Hematopoietic multipotent progenitor cell treated with erythropoietin and hydrocortisone succinate and interleukin-3 and kit ligand, for 6 days (in vitro differentiated cells): ENCODE measurements at regions not wholly inside any gene's neighbourhood (a gene's known extent, or its start where the extent isn't known, plus 50 kb on each side); places are given as distances from the start of the nearest gene placed in this dataset.
A peak's percentile ranks its signal among the peaks of the same experiment; 100 is the strongest.
"Not testable (repeated sequence)": the region's sequence is repeated elsewhere in the genome, so short reads cannot be mapped to it uniquely, and the experiment has no call there.

Source experiments
- DNase-seq: peaks from one replicate; pipeline ENCODE4 v3.0.0-alpha.2; 2015

DNA sequence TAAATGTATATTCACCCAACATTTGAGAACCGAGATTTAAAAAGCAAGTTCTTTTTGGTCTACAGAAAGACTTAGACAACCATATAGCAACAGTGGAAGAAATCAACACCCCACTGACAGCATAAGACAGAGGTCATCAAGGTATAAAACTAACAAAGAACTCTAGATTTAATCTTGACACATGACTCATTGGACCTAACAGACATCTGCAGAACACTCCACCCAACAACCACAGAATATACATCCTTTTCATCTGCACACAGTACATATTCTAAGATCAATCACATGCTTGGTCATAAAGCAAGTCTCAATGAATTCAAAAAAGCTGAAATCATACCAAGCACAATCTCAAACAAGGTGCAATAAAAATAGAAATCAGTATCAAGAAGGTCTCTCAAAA, 65.8 kb downstream of the SPIN4 start:
- no peak for DNase-seq

DNA sequence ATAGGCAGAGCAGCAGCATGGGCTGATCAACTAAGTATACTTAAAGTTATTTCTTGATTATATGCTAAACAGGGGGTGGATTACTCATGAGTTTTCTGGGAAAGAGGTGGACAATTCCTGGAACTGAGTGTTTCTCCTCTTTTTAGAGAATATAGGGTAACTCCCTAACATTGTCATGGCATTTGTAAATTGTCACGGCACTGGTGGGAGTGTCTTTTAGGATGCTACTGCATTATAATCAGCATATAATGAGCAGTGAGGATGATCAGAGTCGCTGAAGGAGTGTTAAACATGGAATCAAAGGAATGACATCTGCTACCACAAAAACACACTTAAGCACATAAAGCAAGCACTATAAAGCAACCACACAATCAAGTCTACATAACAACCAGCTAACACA, 66.5 kb downstream of the SPIN4 start:
- no peak for DNase-seq

DNA sequence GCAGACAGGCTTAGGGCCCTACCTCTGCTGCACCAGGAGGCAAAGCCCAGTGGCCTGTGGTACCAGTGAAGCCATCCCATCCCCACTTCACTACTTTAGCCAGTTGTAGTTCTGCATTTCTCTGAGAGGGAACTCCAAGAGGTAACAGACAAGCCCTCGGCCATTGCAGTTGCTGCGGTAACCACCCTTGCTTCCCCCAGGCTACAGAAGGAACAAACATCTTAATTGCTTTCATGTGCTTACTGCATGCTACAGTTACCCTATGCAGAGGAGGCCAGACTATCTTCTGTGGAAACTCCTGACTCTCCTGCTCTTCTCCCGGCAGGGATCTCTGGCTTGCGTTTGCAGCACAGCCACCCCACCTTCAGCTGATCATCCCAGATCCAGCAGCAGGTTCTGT, 67.8 kb downstream of the SPIN4 start:
- no peak for DNase-seq

DNA sequence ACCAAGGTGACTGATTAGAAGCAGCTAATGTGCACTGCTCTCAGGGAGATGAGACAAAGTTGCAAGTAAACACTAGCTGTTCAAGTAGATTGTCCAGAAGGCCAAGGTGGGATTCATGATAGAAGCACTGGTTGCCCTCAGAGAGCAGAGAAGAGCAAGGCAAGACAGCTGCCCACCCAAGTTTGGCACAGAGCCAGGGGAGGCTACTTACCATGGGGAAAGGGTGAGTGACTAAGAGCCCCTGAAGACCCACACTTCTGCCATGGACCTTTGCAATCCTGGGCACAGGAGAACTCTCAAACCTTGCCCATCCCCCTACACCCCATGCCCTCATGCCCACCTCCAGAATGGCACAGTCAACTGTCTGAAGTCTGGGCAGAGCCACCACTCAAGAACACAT, 68.3 kb downstream of the SPIN4 start:
- no peak for DNase-seq

DNA sequence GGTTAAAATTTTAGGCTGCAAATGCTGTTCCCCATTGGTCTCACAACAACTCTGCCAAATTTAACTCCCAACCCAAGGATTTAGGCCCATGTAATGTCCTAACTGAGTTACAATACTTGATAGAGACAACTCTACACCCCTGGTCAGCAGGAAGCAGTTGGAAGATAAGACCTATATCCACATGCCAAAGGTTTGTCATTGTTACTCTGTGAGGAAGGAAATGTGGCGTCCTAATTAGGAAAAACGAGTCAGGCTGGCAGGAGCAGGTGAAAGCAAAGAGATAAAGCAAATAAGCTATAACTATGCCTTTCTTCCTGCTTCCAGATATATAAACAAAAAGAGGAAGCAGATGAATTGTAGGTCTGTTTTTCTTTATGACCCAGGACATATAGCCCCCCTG, 69.1 kb downstream of the SPIN4 start:
- DNase-seq, result no peak

DNA sequence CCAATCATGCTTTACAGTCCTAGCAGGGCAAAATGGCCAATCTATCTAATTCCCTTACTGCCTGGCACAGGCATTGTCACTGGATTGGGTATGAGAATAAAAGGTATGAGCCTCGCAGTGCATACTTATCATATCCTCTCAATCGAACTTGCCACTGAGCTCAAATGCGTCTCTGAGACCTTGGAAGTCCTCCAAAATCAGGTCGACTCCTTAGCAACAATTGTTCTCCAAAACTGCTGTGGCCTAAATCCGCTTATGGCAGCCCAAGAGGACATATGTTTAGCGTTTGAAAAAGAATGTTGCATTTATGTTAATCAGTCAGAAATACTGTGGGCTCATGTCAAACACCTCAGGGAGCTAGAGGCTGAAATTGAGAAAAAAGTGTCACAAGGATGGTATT, 69.7 kb downstream of the SPIN4 start:
- DNase-seq, result no peak

DNA sequence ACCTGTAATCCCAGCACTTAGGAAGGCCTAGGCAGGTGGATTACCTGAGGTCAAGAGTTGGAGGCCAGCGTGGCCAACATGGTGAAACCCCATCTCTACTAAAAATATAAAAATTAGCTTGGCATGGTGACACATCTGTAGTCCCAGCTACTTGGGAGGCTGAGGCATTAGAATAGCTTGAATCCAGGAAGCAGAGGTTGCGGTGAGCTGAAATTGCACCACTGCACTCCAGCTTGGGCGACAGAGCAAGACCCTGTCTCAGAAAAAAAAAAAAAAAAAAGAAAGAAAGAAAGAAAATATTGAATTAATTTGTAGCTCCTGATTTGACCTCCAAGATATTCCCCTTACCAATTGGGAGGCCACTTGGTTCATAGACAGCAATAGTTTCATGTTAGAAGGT, 73.7 kb downstream of the SPIN4 start:
- not testable (repeated sequence) for DNase-seq

DNA sequence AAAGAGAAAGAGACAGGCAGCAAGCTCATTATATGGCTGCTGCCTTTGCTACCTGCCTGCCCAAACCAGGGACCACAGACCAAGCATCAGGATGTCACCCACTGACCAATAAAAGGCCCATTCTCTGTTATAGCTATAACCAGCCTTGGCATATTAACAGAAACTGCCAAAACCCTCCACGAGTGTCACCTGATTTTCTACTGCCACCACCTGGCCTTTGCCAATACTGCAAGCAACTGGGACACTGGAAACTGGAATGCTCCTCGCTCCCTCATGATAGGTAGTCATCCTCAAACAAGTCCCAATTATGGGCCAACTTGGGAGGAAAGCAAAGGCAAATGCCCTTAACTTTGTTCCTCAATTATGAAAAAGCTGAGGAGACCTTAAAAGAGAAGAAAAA, 76.0 kb downstream of the SPIN4 start:
- peak; percentile 39 for DNase-seq

DNA sequence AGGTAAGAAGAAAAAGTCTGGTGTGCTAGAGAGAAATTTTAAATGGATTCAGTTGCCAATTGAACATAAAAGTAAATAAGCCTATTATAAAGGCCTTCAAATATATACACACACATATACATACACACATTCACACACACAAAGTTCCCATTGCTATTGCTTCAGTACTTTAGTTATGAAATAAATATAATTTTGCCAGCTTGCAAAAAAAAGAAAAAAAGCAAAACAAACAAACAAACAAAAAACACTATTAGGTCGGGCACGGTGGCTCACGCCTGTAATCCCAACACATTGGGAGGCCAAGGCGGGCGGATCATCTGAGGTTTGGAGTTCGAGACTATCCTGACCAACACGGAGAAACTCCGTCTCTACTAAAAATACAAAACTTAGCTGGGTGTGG, 80.3 kb downstream of the SPIN4 start:
- DNase-seq, result no peak

DNA sequence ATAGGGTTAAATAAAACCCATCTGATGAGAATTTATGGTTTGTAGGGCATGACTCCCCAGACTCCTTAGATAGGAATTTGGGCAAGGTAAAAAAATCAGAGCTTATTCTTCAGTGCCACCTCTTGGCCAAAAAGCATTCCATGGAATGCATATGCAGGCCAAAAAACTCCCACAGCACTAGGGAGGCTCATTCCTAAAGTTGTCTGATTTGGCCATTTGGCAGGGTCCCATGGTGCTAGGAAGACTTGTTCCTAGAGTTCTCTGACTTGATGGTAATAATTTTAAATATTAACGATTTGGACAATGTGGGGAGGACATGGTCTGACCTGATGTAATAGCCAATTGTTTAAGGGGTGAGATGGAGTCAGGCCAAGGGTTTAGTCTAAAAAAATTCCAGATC, 93.0 kb downstream of the SPIN4 start:
- DNase-seq, result no peak

DNA sequence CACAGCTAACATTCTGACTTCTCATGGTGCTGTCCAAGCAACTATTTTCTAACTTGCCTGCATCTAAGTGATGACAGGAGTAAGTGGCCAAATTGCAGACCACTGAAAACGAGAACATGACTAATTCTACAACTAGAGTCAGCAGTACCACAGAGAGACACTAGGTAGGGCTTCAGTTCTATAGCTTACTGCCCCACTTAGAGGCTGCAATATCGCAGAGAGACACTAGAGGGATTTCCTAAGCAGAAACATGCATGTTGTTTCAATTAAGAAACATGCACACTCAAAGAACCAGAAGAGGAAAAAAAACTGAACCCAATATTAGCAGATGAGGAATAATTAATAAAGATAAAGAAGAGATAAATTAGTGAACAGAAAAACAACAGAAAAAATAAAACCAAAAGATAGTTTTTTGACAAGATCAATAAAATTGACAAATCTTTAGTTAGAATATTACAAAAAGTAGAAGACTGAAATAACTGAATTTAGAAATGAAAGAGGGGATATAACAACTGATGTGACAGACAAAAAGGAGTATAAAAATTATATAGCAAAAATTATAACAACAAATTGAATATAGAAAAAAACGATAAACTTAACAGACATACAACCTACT, 100.8 kb downstream of the SPIN4 start:
- peak; percentile 80 for DNase-seq

DNA sequence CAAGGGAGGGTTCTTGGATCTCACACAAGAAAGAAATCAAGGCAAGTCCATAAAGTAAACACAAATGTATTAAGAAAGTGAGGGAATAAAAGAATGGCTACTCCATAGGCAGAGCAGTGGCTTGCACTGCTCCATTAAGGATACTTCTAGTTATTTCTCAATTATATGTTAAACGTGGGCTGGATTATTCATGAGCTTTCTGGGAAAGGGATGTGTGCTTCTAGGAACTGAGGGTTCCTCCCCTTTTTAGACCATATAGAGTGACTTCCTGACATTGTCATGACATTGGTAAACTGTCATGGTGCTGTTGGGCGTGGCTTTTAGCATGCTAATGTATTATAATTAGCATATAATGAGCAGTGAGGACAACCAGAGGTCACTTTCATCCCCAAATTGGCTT, 108.4 kb downstream of the SPIN4 start:
- DNase-seq, result not testable (repeated sequence)

DNA sequence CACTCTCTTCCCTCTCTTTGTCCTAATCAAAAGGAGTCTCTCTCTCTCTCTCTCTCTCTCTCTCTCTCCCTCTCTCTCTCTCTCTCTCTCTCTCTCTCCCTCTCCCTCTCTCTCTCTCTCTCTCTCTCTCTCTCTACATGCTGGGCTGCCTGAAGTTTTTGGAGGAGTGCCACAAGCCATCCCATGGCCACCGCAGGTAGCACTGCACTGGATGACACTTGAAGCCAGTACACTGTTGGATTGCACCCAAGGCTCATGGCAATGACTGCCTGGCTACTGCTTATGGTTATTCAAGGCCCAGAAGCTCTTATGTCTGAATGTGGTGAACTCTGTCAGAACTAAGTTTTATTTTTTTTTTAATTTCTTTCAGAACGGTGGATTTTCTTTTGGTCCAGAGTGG, 115.2 kb downstream of the SPIN4 start:
- not testable (repeated sequence) for DNase-seq

DNA sequence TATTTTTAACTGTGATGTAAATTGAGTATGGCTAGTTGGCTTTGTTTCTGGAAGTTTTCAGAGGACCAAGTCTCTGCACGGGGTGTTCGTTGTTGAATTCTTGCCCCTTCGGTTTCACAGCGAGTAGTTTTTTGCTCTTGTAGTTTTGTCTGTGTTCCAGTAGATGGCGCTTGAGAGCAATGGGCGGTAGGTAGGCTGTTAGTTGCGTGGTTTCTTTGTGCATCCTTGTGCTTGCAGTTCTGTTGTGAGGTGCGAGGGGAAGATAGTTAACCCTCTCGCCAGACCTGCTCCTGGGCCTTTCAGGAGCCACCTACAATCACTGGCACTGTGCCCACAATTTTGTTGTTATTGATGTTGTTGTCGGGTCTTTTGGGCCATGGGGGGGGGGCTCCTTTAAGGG, 118.1 kb downstream of the SPIN4 start:
- not testable (repeated sequence) for DNase-seq

DNA sequence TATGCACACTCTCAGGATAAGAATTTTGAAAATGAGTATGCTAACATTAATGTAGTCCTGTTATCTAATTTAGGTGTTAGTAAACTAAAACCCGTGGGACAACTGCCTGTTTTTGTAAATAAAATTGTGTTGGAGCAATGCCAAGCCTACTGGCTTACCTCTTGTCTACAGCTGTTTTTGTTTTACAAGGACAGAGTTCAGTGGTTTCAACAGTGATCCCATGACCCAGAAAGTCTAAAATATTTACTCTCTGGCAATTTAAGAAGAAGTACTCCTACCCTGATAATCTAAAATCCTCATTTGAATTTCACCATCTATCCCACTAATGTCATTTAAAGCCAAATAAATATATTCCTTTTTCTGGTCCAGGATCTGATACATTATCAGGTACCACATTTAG, 132.9 kb downstream of the SPIN4 start:
- DNase-seq, result not testable (repeated sequence)

DNA sequence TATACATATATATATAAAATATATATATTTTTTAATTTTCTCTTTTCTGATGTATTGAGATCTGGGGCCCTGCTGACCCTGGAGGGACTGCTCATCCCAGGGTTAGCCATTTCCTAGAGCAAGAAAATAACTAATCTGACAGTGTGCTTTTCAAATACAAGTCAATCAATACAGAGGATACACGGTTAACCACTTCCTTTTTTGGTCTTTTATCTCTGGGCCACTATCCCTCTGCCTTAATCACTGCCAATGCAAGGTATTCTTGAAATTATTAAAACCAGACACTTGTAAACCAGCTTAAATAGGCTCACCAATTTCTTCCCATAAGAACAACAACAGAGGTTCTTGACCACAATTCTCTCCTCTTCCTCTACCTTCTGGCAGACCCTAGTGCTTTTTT, 133.6 kb downstream of the SPIN4 start:
- DNase-seq, result not testable (repeated sequence)

DNA sequence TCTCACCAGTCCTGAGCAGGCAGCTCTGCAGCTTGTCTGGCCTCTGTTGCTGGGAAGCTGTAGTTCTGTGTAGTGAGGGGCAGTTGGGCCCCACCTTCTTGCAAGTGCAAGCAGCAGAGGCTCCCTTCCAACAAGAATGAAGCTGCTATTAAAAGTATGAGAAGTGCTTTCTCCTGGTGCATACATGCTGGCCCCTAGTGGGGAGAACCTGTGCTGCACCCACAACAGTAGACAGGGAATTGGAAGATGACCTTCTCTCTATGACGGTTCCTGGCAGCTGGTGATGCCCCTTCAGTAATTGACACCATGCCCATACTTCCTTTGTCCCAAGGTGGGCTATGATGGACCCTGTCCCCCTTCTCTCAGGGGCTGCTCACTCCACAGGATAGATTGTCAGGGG, 141.5 kb downstream of the SPIN4 start:
- DNase-seq, result not testable (repeated sequence)

DNA sequence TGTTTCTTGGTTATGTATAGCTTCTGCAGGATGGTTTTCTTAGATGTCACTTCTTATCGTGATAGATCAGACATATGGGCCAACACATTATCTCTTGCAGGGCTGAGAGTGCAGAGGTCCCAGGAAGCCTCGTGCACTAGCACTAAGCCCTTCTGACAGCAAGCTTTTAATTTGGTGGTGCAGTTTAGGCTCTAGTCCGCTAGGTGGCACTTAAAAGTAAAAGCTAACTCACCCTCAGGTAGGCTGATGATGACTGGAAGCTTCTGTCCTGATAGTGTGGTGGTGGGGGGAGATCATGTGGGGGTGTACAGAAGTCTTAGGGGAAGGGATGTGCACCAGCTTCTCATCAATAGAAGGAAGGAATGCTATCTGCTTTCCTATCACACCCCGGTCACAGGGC, 142.0 kb downstream of the SPIN4 start:
- DNase-seq, result not testable (repeated sequence)

DNA sequence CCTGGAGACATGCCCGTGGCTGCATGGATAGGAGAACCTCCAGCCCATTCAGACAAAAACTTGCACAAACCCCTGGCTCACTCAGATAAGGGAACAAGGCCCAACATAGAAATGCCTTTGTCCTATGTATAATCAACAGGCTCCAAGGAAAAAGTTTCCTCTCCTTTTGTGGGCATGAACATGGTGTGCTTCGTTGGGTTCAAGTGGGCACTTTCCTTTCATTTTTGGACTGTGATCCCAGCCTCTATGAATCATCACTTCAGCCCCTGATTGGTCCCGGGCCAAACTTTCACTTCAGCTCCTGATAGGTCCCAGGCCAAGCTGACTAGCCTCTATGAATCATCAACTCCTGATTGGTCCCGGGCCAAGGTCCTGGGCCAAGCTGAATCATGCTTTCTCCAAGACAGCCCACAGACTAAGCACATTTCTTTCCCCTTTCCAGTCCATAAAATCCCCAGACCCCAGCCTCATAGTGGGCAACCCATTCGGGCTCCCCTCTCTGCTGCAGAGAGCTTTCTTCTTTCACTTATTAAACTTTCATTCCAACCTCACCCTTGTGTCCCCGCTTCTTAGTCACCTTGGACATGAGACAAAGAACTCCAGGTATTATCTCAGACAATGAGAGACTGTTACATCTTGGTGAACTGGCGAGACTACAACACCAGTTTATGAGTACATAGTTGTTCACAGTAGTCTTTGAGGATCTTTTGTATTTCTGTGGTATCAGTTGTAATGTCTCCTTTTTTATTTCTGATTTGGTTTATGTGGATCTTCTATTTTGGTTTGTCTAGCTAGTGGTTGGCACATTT, 146.7 kb downstream of the SPIN4 start:
- not testable (repeated sequence) for DNase-seq

DNA sequence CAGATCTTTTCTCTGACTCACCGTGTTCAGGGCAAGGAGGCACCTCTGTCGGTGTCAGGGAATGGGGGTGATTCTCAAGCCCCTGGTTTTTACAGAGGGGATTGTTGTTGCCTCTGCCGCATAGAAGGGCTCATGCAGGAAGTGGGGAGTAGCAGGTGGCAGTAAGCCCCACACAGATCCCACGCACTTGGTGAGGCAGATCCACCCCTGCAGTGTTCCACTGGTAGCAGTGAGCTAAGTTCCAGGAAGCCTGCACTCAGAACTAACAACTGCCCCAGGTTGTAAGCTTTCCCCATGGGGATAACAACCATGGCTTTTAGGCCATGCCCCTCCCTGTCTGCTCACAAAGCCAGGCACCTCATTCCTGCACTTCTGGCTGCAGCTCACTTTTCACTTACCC, 149.1 kb downstream of the SPIN4 start:
- DNase-seq, result not testable (repeated sequence)

DNA sequence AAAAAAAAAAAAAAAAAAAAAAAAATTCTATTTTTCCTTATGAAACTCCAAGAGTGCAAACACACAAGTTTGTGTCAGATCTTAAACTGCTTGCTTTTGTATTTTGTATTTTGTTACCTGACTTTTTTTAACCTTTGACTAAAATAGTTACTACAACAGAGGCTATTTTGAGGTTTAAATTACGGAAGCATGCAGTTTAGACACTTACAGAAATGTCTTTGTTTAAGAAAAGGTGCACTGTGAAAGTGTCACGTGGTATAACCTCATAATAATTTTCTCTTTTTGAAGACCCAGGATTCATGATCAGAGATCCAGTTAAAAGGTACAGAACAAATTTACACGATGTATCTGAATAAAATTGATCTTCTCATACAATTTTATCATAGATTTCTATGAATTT, 152.4 kb downstream of the SPIN4 start:
- not testable (repeated sequence) for DNase-seq

DNA sequence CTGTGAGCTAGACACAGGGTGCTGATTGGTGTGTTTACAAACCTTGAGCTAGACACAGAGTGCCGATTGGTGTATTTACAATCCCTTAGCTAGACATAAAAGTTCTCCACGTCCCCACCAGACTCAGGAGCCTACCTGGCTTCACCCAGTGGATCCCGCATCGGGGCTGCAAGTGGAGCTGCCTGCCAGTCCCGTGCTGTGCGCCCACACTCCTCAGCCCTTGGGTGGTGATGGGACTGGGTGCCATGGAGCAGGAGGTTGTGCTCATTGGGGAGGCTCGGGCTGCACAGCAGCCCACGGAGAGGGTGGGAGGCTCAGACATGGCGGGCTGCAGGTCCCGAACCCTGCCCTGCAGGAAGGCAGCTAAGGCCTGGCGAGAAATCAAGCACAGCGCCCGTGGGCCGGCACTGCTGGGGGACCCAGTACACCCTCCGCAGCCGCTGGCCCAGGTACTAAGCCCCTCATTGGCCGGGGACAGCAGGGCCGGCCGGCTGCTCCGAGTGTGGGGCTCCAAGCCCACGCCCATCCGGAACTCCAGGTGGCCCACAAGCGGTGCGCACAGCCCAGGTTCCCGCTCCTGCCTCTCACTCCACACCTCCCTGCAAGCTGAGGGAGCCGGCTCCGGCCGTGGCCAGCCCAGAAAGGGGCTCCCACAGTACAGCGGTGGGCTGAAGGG, 158.6 kb downstream of the SPIN4 start:
- DNase-seq, result not testable (repeated sequence)

DNA sequence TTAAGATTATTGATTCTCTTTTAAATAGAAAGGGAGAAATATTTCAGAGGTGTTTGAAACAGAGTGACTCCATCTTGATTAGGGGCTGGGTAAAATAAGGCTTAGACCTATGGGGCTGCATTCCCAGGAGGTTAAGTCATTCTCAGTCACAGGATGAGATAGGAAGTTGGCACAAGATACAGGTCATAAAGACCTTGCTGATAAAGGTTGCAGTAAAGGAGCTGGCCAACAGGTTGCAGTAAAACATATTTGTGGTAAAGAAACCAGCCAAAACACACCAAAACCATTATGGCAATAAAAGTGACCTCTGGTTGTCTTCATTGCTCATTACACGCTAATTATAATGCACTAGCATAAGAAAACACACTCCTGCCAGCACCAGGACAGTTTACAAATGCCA, 165.0 kb downstream of the SPIN4 start:
- no peak for DNase-seq

DNA sequence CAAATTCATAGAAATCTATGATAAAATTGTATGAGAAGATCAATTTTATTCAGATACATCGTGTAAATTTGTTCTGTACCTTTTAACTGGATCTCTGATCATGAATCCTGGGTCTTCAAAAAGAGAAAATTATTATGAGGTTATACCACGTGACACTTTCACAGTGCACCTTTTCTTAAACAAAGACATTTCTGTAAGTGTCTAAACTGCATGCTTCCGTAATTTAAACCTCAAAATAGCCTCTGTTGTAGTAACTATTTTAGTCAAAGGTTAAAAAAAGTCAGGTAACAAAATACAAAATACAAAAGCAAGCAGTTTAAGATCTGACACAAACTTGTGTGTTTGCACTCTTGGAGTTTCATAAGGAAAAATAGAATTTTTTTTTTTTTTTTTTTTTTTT, 171.3 kb downstream of the SPIN4 start:
- DNase-seq, result not testable (repeated sequence)
